Suprapubic skin (tissue), 3 donors: ENCODE measurements at regions not wholly inside any gene's neighbourhood (a gene's known extent, or its start where the extent isn't known, plus 50 kb on each side); places are given as distances from the start of the nearest gene placed in this dataset.

Source experiments
- CTCF ChIP-seq, 2 donors: fragments of 200-600 bp in 1 of 2; fragments of 450-650 bp in 1 of 2; sonication (generic) in 1 of 2; IDR thresholded peaks; one replicate each; pipeline ENCODE4 v1.5.1; 2016 to 2019; ENCODE audit warnings: antibody characterized with exemption in 2 of 2, mild to moderate bottlenecking in 1 of 2, moderate library complexity in 1 of 2
- EP300 ChIP-seq: sonication (generic); formaldehyde crosslinking; IDR thresholded peaks from one replicate; pipeline ENCODE4 v1.6.1; 2017; ENCODE audit warnings: antibody characterized with exemption
- POLR2A ChIP-seq, 2 donors: fragments of 450-650 bp; IDR thresholded peaks; one replicate each; pipeline ENCODE4 v1.6.1; 2017; ENCODE audit warnings: antibody characterized with exemption in 2 of 2, mild to moderate bottlenecking in 2 of 2, moderate library complexity in 2 of 2

- TF ChIP-seq CTCF (IDR thresholded peaks at IDR 0.05) (no peak), POLR2A (IDR thresholded peaks at IDR 0.05) (no peak), EP300 (no peak)
Observed at GRCh38 chr9:28423255-28423654, 850.0 kb upstream of the C9orf72 start.
